GM13976 (cell line): ENCODE measurements at regions not wholly inside any gene's neighbourhood (a gene's known extent, or its start where the extent isn't known, plus 50 kb on each side); places are given as distances from the start of the nearest gene placed in this dataset.

Experiments
- DNase-seq: peaks from one replicate; pipeline ENCODE4 v3.0.0; 2012; ENCODE audit warnings: low spot score
- CTCF ChIP-seq: IDR thresholded peaks from 2 replicates; pipeline ENCODE4 v1.5.1; 2012; ENCODE audit warnings: borderline replicate concordance, mild to moderate bottlenecking; ENCODE audit not compliant: insufficient read depth; ENCODE audit errors: extremely low read depth, missing control alignments, control extremely low read depth
- in situ Hi-C: fragments of 300-500 bp; cut with MboI; formaldehyde crosslinking; loops from one replicate; pipeline ENCODE4 v1.12.0; 2022; ENCODE audit warnings: low sequenced_read_pairs, mixed read lengths, inconsistent platforms; ENCODE audit not compliant: unreplicated experiment

DNA sequence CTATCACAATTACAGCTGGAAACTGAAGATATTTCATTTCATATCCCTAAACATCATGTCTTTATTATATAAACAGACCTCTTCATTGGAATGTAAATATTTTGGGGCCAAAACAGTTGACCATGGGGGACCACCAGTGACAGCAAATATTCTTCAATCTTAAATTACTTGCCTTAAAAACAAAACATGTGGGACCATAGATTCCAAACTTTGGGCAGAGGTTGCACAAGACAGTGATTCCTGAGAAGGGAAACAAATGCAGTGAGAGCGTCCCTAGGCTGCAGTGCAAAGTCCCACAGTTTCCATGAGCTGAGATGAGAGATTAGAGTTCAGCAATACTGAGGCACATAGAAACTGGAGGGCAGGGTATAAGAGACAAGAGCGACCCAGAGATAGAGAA is 818.9 kb downstream of the CBLN2 start:
- DNase-seq: no peak
- no peak for TF ChIP-seq CTCF
- in situ Hi-C loops: no loop called here

- in situ Hi-C loops: no loop called here
- no peak for DNase-seq
- TF ChIP-seq CTCF: no peak
Observed at GRCh38 chr18:71707985-71708500, 836.1 kb downstream of the CBLN2 start.

- in situ Hi-C loops: no loop called here
- no peak for DNase-seq
- no peak for TF ChIP-seq CTCF
Observed at GRCh38 chr18:71707400-71707799, 836.7 kb downstream of the CBLN2 start.

DNA sequence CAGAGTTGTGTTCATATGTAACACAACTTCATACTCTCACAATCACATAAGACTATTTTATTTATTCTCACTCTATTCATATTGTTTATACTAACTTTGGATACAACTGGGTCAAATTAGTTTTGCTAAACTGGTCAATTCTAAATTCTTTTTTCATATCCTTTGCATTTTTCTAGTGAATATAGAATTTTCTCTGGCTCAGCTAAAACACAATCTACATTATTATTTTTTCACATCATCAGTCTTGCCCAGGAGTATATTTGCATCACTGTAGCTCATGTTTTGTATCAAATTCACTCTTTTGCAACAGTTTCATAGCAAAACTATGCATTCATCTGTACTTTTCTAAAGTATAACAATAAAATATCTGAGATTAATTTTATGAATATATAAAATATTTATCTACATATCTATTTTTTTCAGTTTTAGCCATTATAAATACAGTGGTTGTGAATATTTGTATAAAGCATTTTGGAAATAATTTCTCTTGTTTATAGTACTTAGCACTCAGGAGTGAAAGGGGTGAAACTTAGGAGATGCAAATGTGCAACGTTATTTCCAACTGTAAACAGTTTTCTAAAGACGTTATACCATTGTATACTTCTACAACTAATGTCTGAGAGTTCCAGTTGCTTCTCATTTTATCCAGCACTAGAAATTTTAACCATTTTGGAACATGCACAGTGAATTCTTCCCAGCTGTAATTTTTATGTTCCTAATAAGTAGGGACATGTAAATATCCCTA is 854.6 kb downstream of the CBLN2 start:
- in situ Hi-C loops: no loop called here
- DNase-seq: no peak
- TF ChIP-seq CTCF: no peak

DNA sequence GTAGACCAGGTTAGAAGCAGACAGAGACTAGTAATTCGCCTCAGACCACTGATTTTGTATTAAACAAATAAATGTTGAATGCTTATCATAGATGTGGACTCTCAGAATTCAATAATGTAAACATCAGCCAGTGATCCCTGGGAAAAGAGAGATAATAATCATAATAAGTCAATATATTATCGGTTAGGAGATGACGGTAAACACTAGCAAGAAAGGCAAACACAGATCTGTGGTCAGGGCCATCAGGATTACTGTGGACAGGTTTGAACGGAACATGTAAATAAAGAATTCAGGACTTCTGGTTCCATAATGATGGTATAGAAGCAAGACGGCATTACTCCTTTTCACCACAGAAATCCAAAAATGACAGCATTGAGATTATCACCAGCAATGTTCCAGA is 861.6 kb downstream of the CBLN2 start:
- DNase-seq: no peak
- in situ Hi-C loops: no loop called here

DNA sequence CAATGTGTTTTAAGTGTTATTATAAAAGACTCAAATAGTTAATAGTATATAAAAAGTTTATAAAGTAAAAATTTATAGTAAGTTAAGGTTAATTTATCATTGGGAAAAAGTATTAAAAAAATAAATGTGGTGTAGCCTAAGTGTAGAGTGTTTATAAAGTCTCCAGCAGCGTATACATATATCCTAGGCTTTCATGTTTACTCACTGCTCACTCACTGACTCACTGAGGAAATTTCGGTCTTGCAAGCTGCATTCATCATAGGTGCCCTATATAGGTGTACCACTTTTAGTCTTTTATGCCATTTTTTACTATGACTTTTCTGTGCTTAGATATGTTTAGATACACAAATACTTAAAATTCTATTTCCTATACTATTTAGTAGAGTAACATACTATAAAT is 866.0 kb downstream of the CBLN2 start:
- in situ Hi-C loops: no loop called here
- no peak for DNase-seq

More for the DNA sequence above, 861.6 kb downstream of the CBLN2 start:
- no peak for TF ChIP-seq CTCF

More for the DNA sequence above, 866.0 kb downstream of the CBLN2 start:
- no peak for TF ChIP-seq CTCF
